Karpas-422 (cell line): ENCODE measurements at regions not wholly inside any gene's neighbourhood (a gene's known extent, or its start where the extent isn't known, plus 50 kb on each side); places are given as distances from the start of the nearest gene placed in this dataset.

Experiments used
- DNase-seq: peaks from one replicate; pipeline ENCODE4 v3.0.0-alpha.2; 2015
- H2AFZ ChIP-seq: fragments of 200-600 bp; sonication (generic); 2 replicates; pipeline ENCODE4 v1.6.1; 2014; ENCODE audit warnings: antibody characterized with exemption, low read length, mixed read lengths
- H3K27ac ChIP-seq: fragments of 200-600 bp; sonication (generic); 2 replicates; pipeline ENCODE4 v1.5.1; 2014; ENCODE audit warnings: mild to moderate bottlenecking, low read length, moderate library complexity
- H3K27me3 ChIP-seq: fragments of 200-600 bp; sonication (generic); 2 replicates; pipeline ENCODE4 v1.6.1; 2014; ENCODE audit warnings: low read length, mixed read lengths
- H3K36me3 ChIP-seq: fragments of 200-600 bp; sonication (generic); 2 replicates; pipeline ENCODE4 v1.6.1; 2014; ENCODE audit warnings: low read length, mixed read lengths; ENCODE audit not compliant: insufficient read depth
- H3K4me1 ChIP-seq: fragments of 200-600 bp; sonication (generic); 2 replicates; pipeline ENCODE4 v1.6.1; 2014; ENCODE audit warnings: mild to moderate bottlenecking, low read length, mixed read lengths
- H3K4me2 ChIP-seq: fragments of 200-600 bp; sonication (generic); 2 replicates; pipeline ENCODE4 v1.6.1; 2014; ENCODE audit warnings: low read length, low read depth, mild to moderate bottlenecking; ENCODE audit not compliant: poor library complexity, severe bottlenecking
- H3K4me3 ChIP-seq: fragments of 200-600 bp; sonication (generic); 2 replicates; pipeline ENCODE4 v1.5.1; 2014; ENCODE audit warnings: mild to moderate bottlenecking, antibody characterized with exemption, low read length, mixed read lengths
- H3K79me2 ChIP-seq: fragments of 200-600 bp; sonication (generic); 2 replicates; pipeline ENCODE4 v1.6.1; 2014; ENCODE audit warnings: mild to moderate bottlenecking, low read length, mixed read lengths
- H3K9ac ChIP-seq: fragments of 200-600 bp; sonication (generic); 2 replicates; pipeline ENCODE4 v1.6.0; 2014; ENCODE audit warnings: low read length
- H3K9me2 ChIP-seq: fragments of 200-600 bp; sonication (generic), shearing (Covaris generic); replicated peaks from 2 replicates; pipeline ENCODE4 v1.6.0; 2014; ENCODE audit warnings: mild to moderate bottlenecking, low read length, moderate library complexity; ENCODE audit not compliant: insufficient read depth
- H3K9me3 ChIP-seq: fragments of 300-700, 200-600 bp; sonication (generic); 2 replicates; pipeline ENCODE4 v1.6.1; 2014; ENCODE audit warnings: low read length, mixed read lengths
- H4K20me1 ChIP-seq: fragments of 200-600 bp; sonication (generic); 2 replicates; pipeline ENCODE4 v1.6.1; 2014; ENCODE audit warnings: mild to moderate bottlenecking, antibody characterized with exemption, low read length, low read depth; ENCODE audit not compliant: insufficient read depth

DNA sequence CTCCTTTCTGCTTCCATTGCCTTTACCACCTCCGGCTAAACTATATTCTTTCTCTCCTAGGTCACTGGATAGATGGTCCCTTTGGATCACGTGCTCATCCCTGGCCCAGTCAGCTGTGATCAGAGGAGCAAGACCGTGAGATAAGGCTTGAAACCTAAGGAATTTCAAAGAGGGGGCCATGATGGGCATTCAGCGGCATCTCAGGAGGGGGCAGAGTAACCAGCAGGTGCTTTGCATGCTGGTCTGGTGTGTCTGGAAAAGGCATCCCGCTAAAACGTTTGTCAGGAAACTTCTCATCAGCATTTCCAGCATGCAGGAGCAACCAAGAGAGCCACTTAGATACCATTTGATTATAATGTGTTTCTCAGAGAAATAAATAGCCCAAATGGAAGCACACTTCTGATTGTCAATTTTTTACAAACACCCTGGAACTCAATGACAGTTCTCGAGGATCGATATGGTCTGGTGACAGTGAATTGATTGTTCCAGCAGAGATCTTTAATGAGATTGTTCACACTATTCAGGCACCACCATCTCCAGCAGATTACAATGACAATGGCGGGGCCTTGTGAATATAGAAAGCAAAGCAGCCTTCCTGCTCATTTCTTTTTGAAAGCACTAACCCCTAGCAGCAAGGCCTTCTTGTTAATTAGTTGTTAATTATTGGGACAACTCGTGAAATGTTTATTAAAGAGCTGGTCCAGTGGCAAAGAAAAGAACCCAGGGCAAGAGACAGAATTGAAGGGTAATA is 327.1 kb downstream of the PTTG2 start:
- no peaks in the 10 kb centered on the region for H3K4me1 ChIP-seq
- no peak overlapping the region for H2AFZ ChIP-seq
- H3K79me2 ChIP-seq, result no peaks in the 10 kb centered on the region
- H4K20me1 ChIP-seq, result no peaks in the 10 kb centered on the region
- H3K36me3 ChIP-seq, result no peaks in the 10 kb centered on the region
- H3K4me2 ChIP-seq, result no peak overlapping the region
- H3K9ac ChIP-seq, result no peak overlapping the region
- no peaks in the 10 kb centered on the region for H3K27me3 ChIP-seq
- no peak for DNase-seq
- no peaks in the 10 kb centered on the region for H3K9me2 ChIP-seq
- no peak overlapping the region for H3K27ac ChIP-seq
- H3K4me3 ChIP-seq, result no peak overlapping the region
- H3K9me3 ChIP-seq, result no peaks in the 10 kb centered on the region

GRCh38 chr4:38289553-38289952 is 329.4 kb downstream of the PTTG2 start:
- H3K27me3 ChIP-seq, result no peaks in the 10 kb centered on the region
- H3K27ac ChIP-seq, result no peak overlapping the region
- no peaks in the 10 kb centered on the region for H3K9me2 ChIP-seq

DNA sequence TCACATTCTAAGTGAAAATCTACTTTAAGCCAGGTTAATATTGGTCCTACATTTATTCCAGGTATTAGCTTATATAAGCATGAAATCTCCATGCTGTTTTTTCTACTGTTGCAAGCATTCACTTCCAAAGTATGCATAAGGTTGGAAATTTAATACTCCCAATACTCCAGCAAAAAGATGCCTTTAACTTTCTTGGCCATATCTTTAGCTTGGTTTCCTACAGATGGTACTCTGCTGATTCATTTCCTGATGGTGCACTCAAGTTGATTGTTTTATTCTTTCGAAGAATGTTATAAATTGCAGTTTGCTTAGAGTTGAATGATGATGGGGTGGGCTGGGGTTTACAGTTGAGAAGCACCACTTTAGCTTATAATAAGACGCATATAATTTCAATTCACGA is 330.2 kb downstream of the PTTG2 start:
- no peak for DNase-seq
- H4K20me1 ChIP-seq, result no peaks in the 10 kb centered on the region
- no peaks in the 10 kb centered on the region for H3K9me2 ChIP-seq
- H3K27ac ChIP-seq, result no peak overlapping the region
- no peaks in the 10 kb centered on the region for H3K79me2 ChIP-seq
- H3K4me2 ChIP-seq, result no peak overlapping the region
- H3K9me3 ChIP-seq, result no peaks in the 10 kb centered on the region
- H3K9ac ChIP-seq, result no peak overlapping the region
- H2AFZ ChIP-seq, result no peak overlapping the region
- H3K4me3 ChIP-seq, result no peak overlapping the region
- no peaks in the 10 kb centered on the region for H3K4me1 ChIP-seq
- no peaks in the 10 kb centered on the region for H3K36me3 ChIP-seq
- no peaks in the 10 kb centered on the region for H3K27me3 ChIP-seq

More at GRCh38 chr4:38289553-38289952, 329.4 kb downstream of the PTTG2 start:
- no peaks in the 10 kb centered on the region for H3K79me2 ChIP-seq
- H3K9me3 ChIP-seq, result no peaks in the 10 kb centered on the region
- H3K4me2 ChIP-seq, result no peak overlapping the region
- H3K36me3 ChIP-seq, result no peaks in the 10 kb centered on the region
- H3K4me3 ChIP-seq, result no peak overlapping the region
- no peak overlapping the region for H2AFZ ChIP-seq
- H4K20me1 ChIP-seq, result no peaks in the 10 kb centered on the region
- H3K4me1 ChIP-seq, result no peaks in the 10 kb centered on the region
- DNase-seq, result no peak
- H3K9ac ChIP-seq, result no peak overlapping the region

DNA sequence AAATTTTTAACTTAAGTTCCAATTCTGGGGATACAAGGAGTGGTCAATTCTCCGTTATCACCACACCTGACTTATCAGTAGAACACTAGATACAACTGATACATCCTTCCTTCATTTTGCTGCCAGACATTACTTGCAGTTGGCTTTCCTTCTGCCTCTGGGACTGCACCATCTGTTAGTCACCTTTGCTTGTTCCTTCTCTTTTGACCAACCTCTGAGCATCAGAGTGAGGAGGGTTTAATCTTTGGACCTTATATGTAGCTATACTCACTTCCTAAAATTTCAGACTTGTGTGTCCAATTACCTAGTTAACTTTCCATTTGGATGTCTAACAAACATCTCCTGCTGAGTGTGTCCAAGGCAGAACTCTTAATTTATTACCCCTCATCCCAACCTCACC is 330.7 kb downstream of the PTTG2 start:
- Histone ChIP-seq H4K20me1 (no peaks in the 10 kb centered on the region), H3K4me1 (no peaks in the 10 kb centered on the region), H3K79me2 (no peaks in the 10 kb centered on the region), H3K27ac (no peak overlapping the region), H3K9ac (no peak overlapping the region), H3K4me2 (no peak overlapping the region), H3K9me2 (no peaks in the 10 kb centered on the region), H2AFZ (no peak overlapping the region), H3K27me3 (no peaks in the 10 kb centered on the region), H3K36me3 (no peaks in the 10 kb centered on the region), H3K9me3 (no peaks in the 10 kb centered on the region), H3K4me3 (no peak overlapping the region)
- DNase-seq, result no peak

DNA sequence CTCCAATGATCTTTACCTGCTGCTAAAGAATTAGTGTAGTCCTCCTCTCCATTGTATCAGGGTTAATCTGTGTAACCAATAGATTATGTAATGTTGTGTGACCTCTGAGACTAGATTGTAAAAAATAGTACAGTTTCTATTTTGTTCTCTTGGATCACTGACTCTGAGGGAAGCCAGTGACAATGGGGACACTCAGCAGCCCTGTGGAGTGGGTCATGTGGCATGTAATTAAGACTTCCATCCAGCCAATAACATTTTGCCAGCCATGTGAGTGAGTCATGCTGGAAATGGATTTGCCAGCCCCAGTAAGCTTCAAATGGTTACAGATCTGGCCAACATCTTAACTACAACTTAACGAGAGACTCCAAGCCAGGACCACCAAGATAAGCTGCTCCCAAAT is 332.3 kb downstream of the PTTG2 start:
- Histone ChIP-seq H3K9ac (no peak overlapping the region), H3K27me3 (no peaks in the 10 kb centered on the region), H3K9me2 (peaks cover 3% of the 10 kb centered on the region; the same call in 1 of the 2 replicates), H2AFZ (no peak overlapping the region), H3K4me2 (no peak overlapping the region), H3K4me1 (no peaks in the 10 kb centered on the region), H3K79me2 (no peaks in the 10 kb centered on the region), H4K20me1 (no peaks in the 10 kb centered on the region), H3K9me3 (peaks cover 3% of the 10 kb centered on the region; the same call in 1 of the 2 replicates), H3K36me3 (no peaks in the 10 kb centered on the region), H3K4me3 (no peak overlapping the region), H3K27ac (no peak overlapping the region)
- no peak for DNase-seq

DNA sequence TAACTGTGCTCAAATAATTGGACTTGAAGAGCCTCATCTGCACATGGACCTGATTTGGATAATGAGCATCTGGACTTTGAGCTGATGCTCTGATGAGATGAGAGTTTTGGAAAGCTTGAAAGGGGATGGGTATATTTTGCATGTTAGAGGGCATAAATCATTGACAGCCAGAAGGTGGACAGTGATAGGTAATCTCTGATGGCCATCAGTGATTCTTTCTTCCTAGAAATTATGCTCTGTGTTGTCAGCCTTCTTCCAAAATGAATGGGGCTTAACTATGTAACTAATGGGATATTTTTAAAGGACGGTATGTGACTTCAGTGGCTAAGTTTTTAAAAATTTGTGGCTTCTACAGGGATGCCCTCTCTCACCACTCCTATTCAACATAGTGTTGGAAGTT is 334.0 kb downstream of the PTTG2 start:
- H2AFZ ChIP-seq, result no peak overlapping the region
- no peaks in the 10 kb centered on the region for H3K27me3 ChIP-seq
- no peaks in the 10 kb centered on the region for H3K4me1 ChIP-seq
- no peaks in the 10 kb centered on the region for H3K79me2 ChIP-seq
- H3K9ac ChIP-seq, result no peak overlapping the region
- H3K27ac ChIP-seq, result no peak overlapping the region
- no peaks in the 10 kb centered on the region for H3K36me3 ChIP-seq
- H3K4me2 ChIP-seq, result no peak overlapping the region
- H3K4me3 ChIP-seq, result no peak overlapping the region
- peaks cover 19% of the 10 kb centered on the region for H3K9me3 ChIP-seq
- no peaks in the 10 kb centered on the region for H4K20me1 ChIP-seq
- DNase-seq, result no peak
- H3K9me2 ChIP-seq, result peaks cover 3% of the 10 kb centered on the region; the same call in 1 of the 2 replicates

GRCh38 chr4:38297061-38297460 is 336.9 kb downstream of the PTTG2 start:
- no peaks in the 10 kb centered on the region for H3K4me1 ChIP-seq
- no peaks in the 10 kb centered on the region for H3K36me3 ChIP-seq
- H3K4me3 ChIP-seq, result no peak overlapping the region
- peaks cover 25% of the 10 kb centered on the region for H3K9me3 ChIP-seq
- no peaks in the 10 kb centered on the region for H3K27me3 ChIP-seq
- no peaks in the 10 kb centered on the region for H3K79me2 ChIP-seq
- no peaks in the 10 kb centered on the region for H4K20me1 ChIP-seq
- DNase-seq, result no peak
- H3K27ac ChIP-seq, result no peak overlapping the region
- no peak overlapping the region for H2AFZ ChIP-seq
- peaks cover 3% of the 10 kb centered on the region; the same call in 1 of the 2 replicates for H3K9me2 ChIP-seq
- H3K4me2 ChIP-seq, result no peak overlapping the region
- no peak overlapping the region for H3K9ac ChIP-seq

DNA sequence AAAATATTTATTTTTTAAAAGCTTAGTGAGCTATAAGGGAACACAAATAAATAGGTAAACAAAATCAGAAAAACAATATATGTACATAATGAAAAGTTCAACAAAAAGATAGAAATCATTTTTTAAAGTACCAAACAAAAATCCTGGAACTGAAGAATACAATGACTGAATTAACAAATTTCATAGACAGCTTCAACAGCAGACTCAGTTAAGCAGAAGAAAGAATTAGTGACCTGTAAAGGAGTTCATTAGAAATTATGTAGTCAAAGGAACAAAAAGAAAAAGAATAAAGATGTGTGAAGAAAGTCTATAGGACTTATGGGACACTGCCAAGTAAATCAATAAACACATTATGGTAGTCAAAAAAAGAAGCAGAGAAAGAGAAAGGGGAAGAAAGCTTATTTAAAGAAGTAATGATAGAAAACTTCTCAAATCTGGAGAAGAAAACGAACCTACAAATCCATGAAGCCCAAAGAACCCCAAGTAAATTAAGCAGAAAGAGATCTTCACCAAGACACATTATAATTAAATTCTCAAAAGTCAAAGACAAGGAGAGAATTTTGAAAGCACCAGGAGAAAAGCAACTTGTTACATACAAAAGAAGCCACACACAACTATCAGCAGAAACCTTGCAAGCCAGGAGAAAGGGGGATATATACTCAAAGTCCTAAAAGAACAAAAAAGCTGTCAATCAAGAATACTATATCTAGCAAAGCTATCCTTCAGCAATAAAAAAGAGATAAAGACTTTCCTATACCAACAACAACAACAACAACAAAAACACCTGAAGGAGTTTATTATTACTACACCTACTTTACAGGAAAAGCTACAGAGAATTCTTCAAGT is 338.9 kb downstream of the PTTG2 start:
- Histone ChIP-seq H3K36me3 (no peaks in the 10 kb centered on the region), H3K79me2 (no peaks in the 10 kb centered on the region), H2AFZ (no peak overlapping the region), H3K27me3 (no peaks in the 10 kb centered on the region), H3K4me1 (no peaks in the 10 kb centered on the region), H3K9me2 (peaks cover 3% of the 10 kb centered on the region; the same call in 1 of the 2 replicates), H3K4me2 (no peak overlapping the region), H3K27ac (no peak overlapping the region), H3K9ac (no peak overlapping the region), H4K20me1 (no peaks in the 10 kb centered on the region), H3K4me3 (no peak overlapping the region), H3K9me3 (peaks cover 25% of the 10 kb centered on the region)
- DNase-seq, result no peak
